H9 (cell line): ENCODE measurements at regions not wholly inside any gene's neighbourhood (a gene's known extent, or its start where the extent isn't known, plus 50 kb on each side); places are given as distances from the start of the nearest gene placed in this dataset.

Experiments used
- DNase-seq: peaks from one replicate; pipeline ENCODE4 v3.0.0-alpha.2; 2017
- H2AFZ ChIP-seq: one replicate; pipeline ENCODE4 v1.6.1; 2013; ENCODE audit warnings: mild to moderate bottlenecking, low read length, control low read depth, moderate library complexity
- H2AK5ac ChIP-seq: 2 replicates; pipeline ENCODE4 v1.6.1; 2013; ENCODE audit warnings: low read length, control low read depth, mixed read lengths; ENCODE audit not compliant: insufficient read length
- H2BK120ac ChIP-seq: one replicate; pipeline ENCODE4 v1.6.1; 2013; ENCODE audit warnings: low read depth, mild to moderate bottlenecking, low read length, control low read depth, inconsistent platforms; ENCODE audit not compliant: poor library complexity, severe bottlenecking
- H2BK12ac ChIP-seq: 2 replicates; pipeline ENCODE4 v1.6.1; 2013; ENCODE audit warnings: low read length, control low read depth, mixed read lengths, low read depth; ENCODE audit not compliant: insufficient read length
- H2BK15ac ChIP-seq: 2 replicates; pipeline ENCODE4 v1.6.1; 2013; ENCODE audit warnings: low read depth, low read length, control low read depth
- H2BK20ac ChIP-seq: one replicate; pipeline ENCODE4 v1.6.1; 2013; ENCODE audit warnings: low read depth, mild to moderate bottlenecking, low read length, control low read depth, inconsistent platforms; ENCODE audit not compliant: poor library complexity, severe bottlenecking
- H2BK5ac ChIP-seq: 2 replicates; pipeline ENCODE4 v1.6.1; 2013; ENCODE audit warnings: low read length, control low read depth, mixed read lengths; ENCODE audit not compliant: insufficient read length
- H3K14ac ChIP-seq: 2 replicates; pipeline ENCODE4 v1.6.1; 2013; ENCODE audit warnings: low read length, control low read depth; ENCODE audit not compliant: insufficient read depth
- H3K18ac ChIP-seq: 2 replicates; pipeline ENCODE4 v1.6.1; 2013; ENCODE audit warnings: low read depth, mild to moderate bottlenecking, mixed read lengths, low read length, control low read depth; ENCODE audit not compliant: insufficient read length
- H3K23ac ChIP-seq: 2 replicates; pipeline ENCODE4 v1.6.1; 2013; ENCODE audit warnings: low read length, control low read depth, mixed read lengths, low read depth; ENCODE audit not compliant: insufficient read length
- H3K23me2 ChIP-seq: 2 replicates; pipeline ENCODE4 v1.6.1; 2013; ENCODE audit warnings: low read depth, mild to moderate bottlenecking, mixed read lengths, low read length, control low read depth; ENCODE audit not compliant: insufficient read length, poor library complexity, severe bottlenecking
- H3K27ac ChIP-seq: 2 replicates; pipeline ENCODE4 v1.5.1; 2013; ENCODE audit warnings: low read length, control low read depth, mixed read lengths, low read depth; ENCODE audit not compliant: insufficient read length
- H3K27me3 ChIP-seq: 2 replicates; pipeline ENCODE4 v1.6.1; 2013; ENCODE audit warnings: low read length, control low read depth, inconsistent platforms; ENCODE audit not compliant: insufficient read depth
- H3K4ac ChIP-seq: 2 replicates; pipeline ENCODE4 v1.6.1; 2013; ENCODE audit warnings: low read depth, mild to moderate bottlenecking, control low read depth, inconsistent platforms, low read length, moderate library complexity
- H3K4me1 ChIP-seq: 2 replicates; pipeline ENCODE4 v1.6.1; 2013; ENCODE audit warnings: low read length, control low read depth, inconsistent platforms; ENCODE audit not compliant: insufficient read depth
- H3K4me2 ChIP-seq: 2 replicates; pipeline ENCODE4 v1.6.1; 2013; ENCODE audit warnings: low read length, control low read depth, mixed read lengths; ENCODE audit not compliant: insufficient read length, insufficient read depth
- H3K56ac ChIP-seq: 2 replicates; pipeline ENCODE4 v1.6.1; 2013; ENCODE audit warnings: low read depth, mild to moderate bottlenecking, mixed read lengths, low read length, control low read depth; ENCODE audit not compliant: insufficient read length
- H3K79me1 ChIP-seq: 2 replicates; pipeline ENCODE4 v1.6.1; 2013; ENCODE audit warnings: low read depth, mild to moderate bottlenecking, moderate library complexity, low read length, control low read depth, inconsistent platforms; ENCODE audit not compliant: insufficient read depth, poor library complexity, severe bottlenecking
- H3K79me2 ChIP-seq: 2 replicates; pipeline ENCODE4 v1.6.1; 2013; ENCODE audit warnings: low read length, control low read depth, inconsistent platforms; ENCODE audit not compliant: insufficient read depth
- H3K9ac ChIP-seq: 2 replicates; pipeline ENCODE4 v1.6.1; 2013; ENCODE audit warnings: low read length, control low read depth, mixed read lengths; ENCODE audit not compliant: insufficient read length; ENCODE audit errors: extremely low read depth
- H3K9me3 ChIP-seq: one replicate; pipeline ENCODE4 v1.6.1; 2013; ENCODE audit warnings: low read depth, low read length, inconsistent platforms; ENCODE audit not compliant: control insufficient read depth
- H3T11ph ChIP-seq: one replicate; pipeline ENCODE4 v1.6.1; 2013; ENCODE audit warnings: mild to moderate bottlenecking, low read length, control low read depth, inconsistent platforms
- H4K20me1 ChIP-seq: one replicate; pipeline ENCODE4 v1.6.1; 2013; ENCODE audit not compliant: control insufficient read depth, insufficient read length, insufficient read depth
- H4K5ac ChIP-seq: 2 replicates; pipeline ENCODE4 v1.6.1; 2013; ENCODE audit warnings: low read depth, mild to moderate bottlenecking, mixed read lengths, low read length, control low read depth; ENCODE audit not compliant: insufficient read length
- H4K8ac ChIP-seq: replicated peaks from 2 replicates; pipeline ENCODE4 v1.6.1; 2013; ENCODE audit warnings: low read length, control low read depth, mixed read lengths, low read depth; ENCODE audit not compliant: insufficient read length
- H4K91ac ChIP-seq: 2 replicates; pipeline ENCODE4 v1.6.1; 2013; ENCODE audit warnings: low read depth, mild to moderate bottlenecking, moderate library complexity, mixed read lengths, low read length, control low read depth; ENCODE audit not compliant: insufficient read length
- H3K27ac Mint-ChIP-seq, 3 experiments: 2 replicates in 2 of 3; 3 replicates in 1 of 3; pipeline ENCODE4 v1.8.0; 2020 to 2021; ENCODE audit warnings: mixed read lengths in 3 of 3, mild to moderate bottlenecking in 1 of 3, moderate library complexity in 1 of 3
- H3K27me3 Mint-ChIP-seq: 2 replicates; pipeline ENCODE4 v1.8.0; 2021; ENCODE audit warnings: low read depth, mild to moderate bottlenecking, moderate library complexity, mixed read lengths
- H3K36me3 Mint-ChIP-seq, 3 experiments: 2 replicates in 2 of 3; 3 replicates in 1 of 3; pipeline ENCODE4 v1.8.0; 2020 to 2021; ENCODE audit warnings: low read depth in 3 of 3, mixed read lengths in 3 of 3; ENCODE audit not compliant: insufficient read depth in 1 of 3
- H3K4me1 Mint-ChIP-seq, 2 experiments: 2 replicates each; pipeline ENCODE4 v1.8.0; 2020; ENCODE audit warnings: mixed read lengths in 2 of 2
- H3K4me3 Mint-ChIP-seq, 2 experiments: 2 replicates in 1 of 2; 3 replicates in 1 of 2; pipeline ENCODE4 v1.8.0; 2020 to 2021; ENCODE audit warnings: mild to moderate bottlenecking in 2 of 2, mixed read lengths in 2 of 2, moderate library complexity in 1 of 2
- H3K9me3 Mint-ChIP-seq, 2 experiments: 2 replicates in 1 of 2; 3 replicates in 1 of 2; pipeline ENCODE4 v1.8.0; 2020; ENCODE audit warnings: mild to moderate bottlenecking in 2 of 2, mixed read lengths in 2 of 2, moderate library complexity in 1 of 2
- WGBS: extraction: QIAGEN DNeasy Blood & Tissue Kit; methylation state at CpG from one replicate; pipeline ENCODE4 v1.1.7; 2013; ENCODE audit warnings: missing lambda C conversion rate, low lambda C conversion rate, mixed read lengths; ENCODE audit not compliant: insufficient read length; ENCODE audit errors: extremely low coverage; 5-methylcytosine and 5-hydroxymethylcytosine counted together
- TF ChIP-seq, protein P1 (sequence below): fragments of 200-600 bp; sonication (generic); conservative IDR thresholded peaks from 3 replicates; pipeline ENCODE4 v1.8.0; 2021; ENCODE audit warnings: antibody characterized with exemption, mild to moderate bottlenecking

DNA sequence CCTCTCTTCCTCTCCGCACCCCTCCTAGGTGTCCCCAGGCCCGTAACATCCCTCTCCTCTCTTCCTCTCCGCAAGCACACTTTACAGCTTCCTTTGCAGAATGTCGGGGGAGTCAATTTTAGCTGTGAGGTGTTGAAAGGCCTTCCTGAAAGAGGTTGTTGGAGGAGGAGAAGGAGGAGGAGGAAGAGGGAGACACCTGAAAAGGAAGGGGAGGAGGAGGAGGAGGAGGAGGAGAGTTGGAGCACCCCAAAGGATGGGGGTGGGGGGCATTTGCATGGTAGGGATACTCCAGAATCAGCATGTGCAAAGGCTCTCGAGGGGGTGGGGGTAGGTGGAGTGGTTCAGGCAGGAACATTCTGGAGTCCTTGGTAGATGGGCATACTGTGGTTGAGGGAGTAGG is 1045.1 kb downstream of the TBC1D22A start:
- Histone ChIP-seq H4K5ac (no peak overlapping the region), H2AK5ac (no peak overlapping the region)
- H3K4me3 Mint-ChIP-seq = no peak overlapping the region

More for the DNA sequence above, 1045.1 kb downstream of the TBC1D22A start:
- peaks cover 14 to 15% of the 10 kb centered on the region in 2 experiments for H3K4me1 Mint-ChIP-seq
- H3K9me3 Mint-ChIP-seq = peaks cover 3 to 6% of the 10 kb centered on the region in 2 experiments; a peak in 4 of 5 replicates
- H3K4me2 ChIP-seq = no peak overlapping the region
- WGBS = no CpG with 5 or more reads among the region's 5 CpGs
- H3K9ac ChIP-seq = no peak overlapping the region
- no peaks in the 10 kb centered on the region for H3K79me2 ChIP-seq
- H3K4ac ChIP-seq = no peak overlapping the region
- no peak overlapping the region for H2BK15ac ChIP-seq
- H4K8ac ChIP-seq = no peak overlapping the region
- no peak overlapping the region for H2BK5ac ChIP-seq
- H3K27ac Mint-ChIP-seq = no peak overlapping the region
- H2BK20ac ChIP-seq = no peak overlapping the region
- TF ChIP-seq, protein P1, sequence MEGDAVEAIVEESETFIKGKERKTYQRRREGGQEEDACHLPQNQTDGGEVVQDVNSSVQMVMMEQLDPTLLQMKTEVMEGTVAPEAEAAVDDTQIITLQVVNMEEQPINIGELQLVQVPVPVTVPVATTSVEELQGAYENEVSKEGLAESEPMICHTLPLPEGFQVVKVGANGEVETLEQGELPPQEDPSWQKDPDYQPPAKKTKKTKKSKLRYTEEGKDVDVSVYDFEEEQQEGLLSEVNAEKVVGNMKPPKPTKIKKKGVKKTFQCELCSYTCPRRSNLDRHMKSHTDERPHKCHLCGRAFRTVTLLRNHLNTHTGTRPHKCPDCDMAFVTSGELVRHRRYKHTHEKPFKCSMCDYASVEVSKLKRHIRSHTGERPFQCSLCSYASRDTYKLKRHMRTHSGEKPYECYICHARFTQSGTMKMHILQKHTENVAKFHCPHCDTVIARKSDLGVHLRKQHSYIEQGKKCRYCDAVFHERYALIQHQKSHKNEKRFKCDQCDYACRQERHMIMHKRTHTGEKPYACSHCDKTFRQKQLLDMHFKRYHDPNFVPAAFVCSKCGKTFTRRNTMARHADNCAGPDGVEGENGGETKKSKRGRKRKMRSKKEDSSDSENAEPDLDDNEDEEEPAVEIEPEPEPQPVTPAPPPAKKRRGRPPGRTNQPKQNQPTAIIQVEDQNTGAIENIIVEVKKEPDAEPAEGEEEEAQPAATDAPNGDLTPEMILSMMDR = no peak
- no peaks in the 10 kb centered on the region for H3K79me1 ChIP-seq
- no peaks in the 10 kb centered on the region for H3K27me3 ChIP-seq
- H3K27ac ChIP-seq = no peak overlapping the region
- peaks cover 3% of the 10 kb centered on the region for H3K27me3 Mint-ChIP-seq
- H2AFZ ChIP-seq = no peak overlapping the region
- no peak overlapping the region for H4K91ac ChIP-seq
- H4K20me1 ChIP-seq = no peaks in the 10 kb centered on the region
- no peak overlapping the region for H3K14ac ChIP-seq
- no peak overlapping the region for H3K23ac ChIP-seq
- H2BK120ac ChIP-seq = no peak overlapping the region
- DNase-seq = no peak
- no peak overlapping the region for H3K18ac ChIP-seq
- no peaks in the 10 kb centered on the region; a peak in 1 of 7 replicates for H3K36me3 Mint-ChIP-seq
- H3K23me2 ChIP-seq = no peaks in the 10 kb centered on the region
- H3K4me1 ChIP-seq = peaks cover 7% of the 10 kb centered on the region; the same call in 1 of the 2 replicates
- no peak overlapping the region for H3K56ac ChIP-seq
- H3T11ph ChIP-seq = no peak overlapping the region
- no peak overlapping the region for H2BK12ac ChIP-seq
- no peaks in the 10 kb centered on the region for H3K9me3 ChIP-seq
